ENCODE measurements at regions not wholly inside any gene's neighbourhood (a gene's known extent, or its start where the extent isn't known, plus 50 kb on each side); places are given as distances from the start of the nearest gene placed in this dataset.

DNA sequence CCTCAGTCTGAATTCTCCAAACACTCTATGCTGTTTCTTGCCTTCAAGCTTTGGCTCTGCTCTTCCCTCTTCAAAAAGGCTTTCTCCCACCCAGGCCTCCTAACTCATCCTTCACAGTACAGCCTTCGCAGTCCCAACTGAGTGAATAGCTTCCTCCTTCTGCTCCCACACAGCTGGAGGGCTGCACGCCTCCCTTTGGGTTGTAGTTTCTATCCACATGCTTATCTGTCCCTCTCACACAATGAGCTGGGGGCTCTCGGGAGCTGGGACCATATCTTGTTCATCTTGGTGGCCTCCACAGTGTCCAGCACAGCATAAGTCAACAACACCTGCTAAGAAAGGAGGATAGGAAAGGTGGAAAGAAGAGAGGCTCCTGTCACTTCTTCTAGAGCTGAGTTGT is 69.5 kb upstream of the XPA start:
- H3K4me3 Mint-ChIP-seq, result 0 out of 2 replicates have a peak overlapping the region, but pooled peaks have one; percentile 15
- H3K36me3 Mint-ChIP-seq (ENCODE audit: low read depth), result peaks cover 4% of the 10 kb centered on the region; the same call in 1 of the 2 replicates

DNA sequence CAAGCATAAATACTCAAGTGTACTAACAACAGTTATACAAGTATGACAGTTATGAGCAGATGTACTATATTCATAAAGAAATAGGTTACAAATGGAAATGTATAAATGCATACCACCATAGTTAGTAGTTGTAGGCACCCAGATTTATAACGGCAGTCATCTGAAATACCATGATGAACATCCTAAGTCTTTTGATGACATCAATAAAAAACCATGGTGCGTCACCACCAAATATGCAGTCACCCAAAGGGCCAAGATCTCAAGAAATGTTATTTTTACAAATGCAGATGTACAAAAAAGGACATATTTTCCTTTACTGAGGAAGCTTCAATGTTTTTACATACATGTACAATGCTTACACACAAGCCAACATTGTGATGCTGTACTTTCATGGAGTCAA is 70.8 kb upstream of the XPA start:
- H3K27ac Mint-ChIP-seq, result peak overlapping the region; percentile 82
- peak overlapping the region; percentile 79 for H3K4me3 Mint-ChIP-seq
- H3K27me3 Mint-ChIP-seq (ENCODE audit: insufficient read depth), result no peaks in the 10 kb centered on the region; the same call in 1 of the 2 replicates
- TF ChIP-seq, protein P1, sequence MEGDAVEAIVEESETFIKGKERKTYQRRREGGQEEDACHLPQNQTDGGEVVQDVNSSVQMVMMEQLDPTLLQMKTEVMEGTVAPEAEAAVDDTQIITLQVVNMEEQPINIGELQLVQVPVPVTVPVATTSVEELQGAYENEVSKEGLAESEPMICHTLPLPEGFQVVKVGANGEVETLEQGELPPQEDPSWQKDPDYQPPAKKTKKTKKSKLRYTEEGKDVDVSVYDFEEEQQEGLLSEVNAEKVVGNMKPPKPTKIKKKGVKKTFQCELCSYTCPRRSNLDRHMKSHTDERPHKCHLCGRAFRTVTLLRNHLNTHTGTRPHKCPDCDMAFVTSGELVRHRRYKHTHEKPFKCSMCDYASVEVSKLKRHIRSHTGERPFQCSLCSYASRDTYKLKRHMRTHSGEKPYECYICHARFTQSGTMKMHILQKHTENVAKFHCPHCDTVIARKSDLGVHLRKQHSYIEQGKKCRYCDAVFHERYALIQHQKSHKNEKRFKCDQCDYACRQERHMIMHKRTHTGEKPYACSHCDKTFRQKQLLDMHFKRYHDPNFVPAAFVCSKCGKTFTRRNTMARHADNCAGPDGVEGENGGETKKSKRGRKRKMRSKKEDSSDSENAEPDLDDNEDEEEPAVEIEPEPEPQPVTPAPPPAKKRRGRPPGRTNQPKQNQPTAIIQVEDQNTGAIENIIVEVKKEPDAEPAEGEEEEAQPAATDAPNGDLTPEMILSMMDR (IDR thresholded peaks at IDR 0.05), result no peak
- H3K4me1 Mint-ChIP-seq (ENCODE audit: low read depth), result peaks cover 87% of the 10 kb centered on the region
- no peaks in the 10 kb centered on the region for H3K9me3 Mint-ChIP-seq
- DNase-seq, result peak; percentile 81
- H3K36me3 Mint-ChIP-seq (ENCODE audit: low read depth), result no peaks in the 10 kb centered on the region

More for the DNA sequence above, 69.5 kb upstream of the XPA start:
- Mint-ChIP-seq H3K27me3 (ENCODE audit: insufficient read depth) (no peaks in the 10 kb centered on the region; the same call in none of the 2 replicates), H3K27ac (peak overlapping the region; percentile 89), H3K9me3 (no peaks in the 10 kb centered on the region), H3K4me1 (ENCODE audit: low read depth) (peaks cover 77% of the 10 kb centered on the region)
- TF ChIP-seq, protein P1 (IDR thresholded peaks at IDR 0.05), result no peak
- DNase-seq, result no peak

DNA sequence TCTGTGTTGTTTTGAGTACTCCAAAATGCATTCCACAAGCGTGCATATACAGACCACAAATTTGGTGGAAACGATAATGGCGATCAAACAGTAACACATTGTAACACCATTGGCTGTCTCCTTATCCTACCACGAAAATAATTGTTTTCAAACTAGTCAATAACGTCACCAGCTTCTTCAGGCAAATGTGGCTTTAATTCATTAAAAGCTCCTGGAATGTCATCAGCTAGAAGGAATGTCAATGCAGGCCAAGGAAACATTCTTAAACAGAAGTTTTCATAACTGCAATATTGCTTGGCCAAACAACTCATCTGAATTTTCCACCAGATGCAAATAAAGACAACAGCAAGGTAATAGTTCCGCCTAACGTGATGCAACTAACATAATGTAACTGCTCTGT is 71.6 kb upstream of the XPA start:
- peak; percentile 95 for DNase-seq

DNA sequence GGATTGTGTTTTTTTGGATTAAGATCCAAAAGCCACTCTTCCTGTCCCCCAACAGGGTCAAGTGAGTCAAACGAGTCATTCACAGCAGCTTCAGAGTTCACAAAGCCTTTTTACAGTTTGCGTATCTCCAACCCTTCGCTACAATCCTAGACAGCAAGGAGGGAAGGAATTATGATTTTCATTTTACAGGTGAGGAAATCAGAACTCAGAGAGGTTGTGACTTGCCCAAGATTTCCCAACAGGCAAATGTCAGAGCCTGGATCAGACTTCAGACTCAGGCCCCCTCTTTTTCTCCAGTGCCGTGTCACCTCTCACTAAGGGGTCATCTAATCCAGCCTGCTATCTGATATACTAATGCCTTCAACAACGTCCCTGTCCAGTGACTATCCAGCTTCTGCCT is 72.1 kb upstream of the XPA start:
- no peaks in the 10 kb centered on the region for H3K36me3 Mint-ChIP-seq (ENCODE audit: low read depth)
- DNase-seq, result peak; percentile 7
- TF ChIP-seq, protein P1 (IDR thresholded peaks at IDR 0.05), result no peak
- no peaks in the 10 kb centered on the region for H3K9me3 Mint-ChIP-seq
- H3K27me3 Mint-ChIP-seq (ENCODE audit: insufficient read depth), result no peaks in the 10 kb centered on the region; the same call in 1 of the 2 replicates
- H3K27ac Mint-ChIP-seq, result peak overlapping the region; percentile 82
- peaks cover 95% of the 10 kb centered on the region for H3K4me1 Mint-ChIP-seq (ENCODE audit: low read depth)
- peak overlapping the region; percentile 51 for H3K4me3 Mint-ChIP-seq

More for the DNA sequence above, 71.6 kb upstream of the XPA start:
- Mint-ChIP-seq H3K27me3 (ENCODE audit: insufficient read depth) (no peaks in the 10 kb centered on the region; the same call in 1 of the 2 replicates), H3K9me3 (no peaks in the 10 kb centered on the region), H3K27ac (peak overlapping the region; percentile 82), H3K4me3 (peak overlapping the region; percentile 51), H3K36me3 (ENCODE audit: low read depth) (no peaks in the 10 kb centered on the region), H3K4me1 (ENCODE audit: low read depth) (peaks cover 90% of the 10 kb centered on the region)
- TF ChIP-seq, protein P1 (IDR thresholded peaks at IDR 0.05), result no peak

DNA sequence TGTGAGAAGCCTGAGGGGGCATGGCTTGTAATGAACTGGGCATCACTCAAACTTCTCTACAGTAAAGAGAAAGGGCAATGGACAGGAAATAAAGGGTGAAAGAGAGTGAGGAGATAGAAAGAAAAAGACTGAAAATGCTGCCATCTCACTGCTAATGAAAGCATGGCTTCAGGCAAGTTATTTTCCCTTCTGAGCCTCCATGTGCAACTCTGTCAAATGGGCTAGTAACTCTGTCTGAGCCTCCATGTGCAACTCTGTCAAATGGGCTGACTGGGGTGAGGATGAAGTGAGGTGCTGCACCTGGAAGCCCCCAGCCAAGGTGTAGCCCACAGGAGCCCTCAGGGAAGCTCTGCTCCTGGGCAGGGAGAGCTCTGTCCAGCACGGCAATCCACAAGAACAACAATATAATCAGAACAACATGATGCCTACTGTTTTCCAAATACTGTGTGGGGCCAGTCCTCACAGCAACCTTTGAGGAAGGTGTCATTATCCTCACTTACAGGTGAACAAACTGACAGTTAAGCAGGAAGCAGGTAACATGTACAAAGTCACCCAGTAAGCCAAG is 73.8 kb upstream of the XPA start:
- Mint-ChIP-seq H3K9me3 (no peaks in the 10 kb centered on the region), H3K4me3 (no peak overlapping the region), H3K27ac (no peak overlapping the region), H3K36me3 (ENCODE audit: low read depth) (peaks cover 5% of the 10 kb centered on the region; the same call in 1 of the 2 replicates), H3K27me3 (ENCODE audit: insufficient read depth) (no peaks in the 10 kb centered on the region; the same call in 1 of the 2 replicates), H3K4me1 (ENCODE audit: low read depth) (peaks cover 93% of the 10 kb centered on the region)
- TF ChIP-seq, protein P1 (IDR thresholded peaks at IDR 0.05), result no peak
- no peak for DNase-seq
